Umbilical cord (tissue), 1 donor: ENCODE measurements at regions not wholly inside any gene's neighbourhood (a gene's known extent, or its start where the extent isn't known, plus 50 kb on each side); places are given as distances from the start of the nearest gene placed in this dataset.
A peak's percentile ranks its signal among the peaks of the same experiment; 100 is the strongest.

Experiments used
- DNase-seq: peaks from one replicate; pipeline ENCODE4 v3.0.0-alpha.2; 2015; ENCODE audit warnings: low spot score

- no peak for DNase-seq
Observed at GRCh38 chr7:54955696-54956420, 63.0 kb upstream of the EGFR start.

- no peak for DNase-seq
Observed at GRCh38 chr7:54956865-54957264, 62.0 kb upstream of the EGFR start.

- DNase-seq = no peak
Observed at GRCh38 chr7:54960517-54960916, 58.3 kb upstream of the EGFR start.

GRCh38 chr7:54961391-54961790 is 57.4 kb upstream of the EGFR start:
- DNase-seq = no peak

GRCh38 chr7:54963155-54963554 is 55.7 kb upstream of the EGFR start:
- no peak for DNase-seq

GRCh38 chr7:54964136-54964535 is 54.7 kb upstream of the EGFR start:
- no peak for DNase-seq

- peak; percentile 15 for DNase-seq
Observed at GRCh38 chr7:54967377-54967776, 51.4 kb upstream of the EGFR start.

- DNase-seq = no peak
Observed at GRCh38 chr7:54968018-54968417, 50.8 kb upstream of the EGFR start.
